GM18858 (cell line): ENCODE measurements at regions not wholly inside any gene's neighbourhood (a gene's known extent, or its start where the extent isn't known, plus 50 kb on each side); places are given as distances from the start of the nearest gene placed in this dataset.
A peak's percentile ranks its signal among the peaks of the same experiment; 100 is the strongest.

Source experiments
- ATAC-seq: cut with Tn5 transposase; IDR thresholded peaks from one replicate; pipeline ENCODE4 v1.9.1; 2021; ENCODE audit not compliant: unreplicated experiment

DNA sequence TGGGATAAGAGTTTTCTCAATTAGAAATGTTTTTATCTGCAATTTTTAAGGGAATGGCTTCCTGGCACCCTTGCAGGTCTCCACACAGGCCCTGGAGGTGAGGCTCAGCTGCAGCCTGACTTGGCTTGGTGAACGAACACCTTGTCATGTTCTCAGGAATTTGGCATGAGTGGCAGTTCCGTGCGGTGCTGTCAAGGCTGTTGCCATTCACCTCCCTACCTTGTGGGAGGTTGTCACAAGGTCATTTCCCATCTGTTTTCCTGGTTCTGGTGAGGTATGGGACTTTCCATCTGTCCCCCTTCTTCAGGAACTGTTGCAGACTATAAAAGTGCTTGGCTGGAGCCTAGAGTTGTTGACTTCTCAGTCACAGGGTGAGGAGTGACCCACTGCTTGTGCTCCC lies 82.9 kb downstream of the ELOVL4 start:
- no peak for ATAC-seq

DNA sequence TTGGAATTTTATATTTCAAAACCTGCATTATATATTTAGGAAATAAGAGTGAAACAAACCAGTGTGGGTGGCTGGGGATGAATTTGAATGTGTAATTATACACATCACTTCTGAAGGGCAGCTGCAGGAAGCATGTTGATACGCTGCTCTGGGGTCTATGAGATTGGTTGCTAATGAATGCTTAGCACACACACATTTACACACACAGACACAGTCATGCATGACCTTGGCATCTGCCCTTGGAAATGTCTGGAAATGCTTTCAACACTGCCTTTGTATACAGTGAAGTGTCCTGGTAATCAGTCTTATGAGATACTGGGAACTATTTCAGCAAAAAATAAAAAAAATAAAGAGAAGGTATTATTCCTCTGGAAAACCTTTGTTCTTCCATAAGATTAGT lies 83.4 kb downstream of the ELOVL4 start:
- ATAC-seq = no peak

DNA sequence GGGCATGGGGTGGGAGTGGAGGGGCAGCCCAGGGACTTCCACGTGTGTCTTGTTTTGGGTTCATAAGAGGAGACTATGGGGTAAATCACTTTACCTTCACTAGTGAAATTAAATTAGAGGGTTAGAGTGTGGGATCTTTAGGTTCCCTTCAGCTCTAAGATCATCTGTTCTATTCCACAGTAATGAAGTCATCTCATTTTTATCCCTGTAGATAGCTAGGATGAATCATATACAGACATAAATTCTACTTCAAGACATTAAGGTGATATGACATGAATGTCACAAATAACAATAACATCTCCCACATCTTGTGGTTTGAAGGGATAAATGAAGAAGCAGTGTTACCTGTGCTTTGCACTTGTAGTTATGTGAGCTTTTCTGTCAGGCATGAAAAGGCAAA lies 83.8 kb downstream of the ELOVL4 start:
- ATAC-seq = no peak

DNA sequence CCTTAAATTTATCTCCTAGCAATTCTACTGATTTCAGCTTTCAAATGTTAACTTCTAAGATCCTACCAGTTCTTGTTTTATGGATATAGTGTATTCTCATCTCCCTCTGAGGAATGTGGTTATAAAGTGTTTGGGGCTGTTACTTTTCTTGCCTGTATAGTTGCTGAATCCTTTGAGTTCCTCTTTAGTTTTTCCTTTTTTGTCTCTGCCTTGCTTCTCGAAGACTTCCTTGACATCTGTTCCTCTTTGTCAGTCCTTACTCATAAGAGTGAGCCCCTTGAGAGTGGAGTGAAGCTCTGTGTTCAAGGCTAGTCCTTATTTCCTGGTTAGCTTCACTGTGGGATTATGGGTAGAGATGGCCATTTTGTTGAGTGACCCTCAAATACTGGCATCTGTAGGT lies 84.6 kb downstream of the ELOVL4 start:
- ATAC-seq = no peak

DNA sequence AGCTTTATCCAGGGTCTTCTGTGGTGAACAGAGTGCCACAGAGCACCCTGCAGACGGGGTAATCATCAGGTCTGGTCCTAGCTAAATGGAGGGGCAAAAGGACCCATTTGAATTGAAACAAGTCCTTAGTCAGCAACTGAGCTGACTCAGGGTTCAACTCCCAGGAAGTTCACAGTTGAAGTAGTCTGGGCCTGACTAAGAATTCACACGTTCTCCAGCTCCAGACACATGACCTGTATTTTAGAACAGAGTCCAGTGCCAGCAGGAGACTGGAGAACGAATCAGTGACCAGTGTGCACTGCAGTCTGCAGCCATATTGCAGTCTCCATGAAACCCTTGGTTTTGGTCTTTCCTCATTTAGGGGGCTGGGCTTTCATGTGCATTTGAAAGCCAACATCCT lies 85.2 kb downstream of the ELOVL4 start:
- no peak for ATAC-seq

DNA sequence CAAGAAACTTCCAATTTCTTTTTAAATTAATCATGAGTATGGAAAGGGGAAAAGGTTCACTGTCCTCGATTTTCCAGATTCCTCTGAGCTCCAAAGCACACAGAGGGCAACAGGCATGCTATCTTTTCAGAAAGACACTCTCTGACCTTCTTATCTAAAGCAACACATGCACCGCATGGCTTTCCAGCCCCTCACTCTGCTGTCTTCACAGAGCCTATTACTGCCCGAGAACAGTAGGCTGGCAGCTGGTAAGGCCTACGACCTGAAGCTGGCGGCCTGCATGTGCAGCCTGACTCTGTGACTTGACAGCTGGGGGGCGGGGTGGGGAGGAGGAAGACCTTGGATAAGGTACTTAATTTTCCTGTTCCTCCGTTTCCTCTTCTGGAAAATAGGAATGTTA lies 86.3 kb downstream of the ELOVL4 start:
- ATAC-seq = no peak

DNA sequence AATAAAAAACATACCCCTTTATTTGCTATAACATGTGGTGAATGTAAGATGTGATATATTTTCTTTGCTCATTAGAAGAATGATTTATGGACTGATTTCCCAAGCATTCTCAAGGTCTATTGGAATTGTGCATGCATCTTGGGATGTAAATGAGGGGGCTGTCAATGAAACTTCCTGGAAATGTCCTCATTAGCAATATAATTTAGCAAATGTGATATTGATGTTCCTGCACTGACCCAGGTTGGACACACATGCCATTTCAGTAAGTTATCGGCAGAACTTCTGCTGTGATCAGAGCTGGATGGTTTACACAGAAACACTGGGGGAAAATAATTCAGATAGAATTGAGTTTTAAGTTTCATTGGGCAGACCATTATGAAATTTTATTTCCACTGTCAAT lies 99.9 kb downstream of the ELOVL4 start:
- no peak for ATAC-seq

DNA sequence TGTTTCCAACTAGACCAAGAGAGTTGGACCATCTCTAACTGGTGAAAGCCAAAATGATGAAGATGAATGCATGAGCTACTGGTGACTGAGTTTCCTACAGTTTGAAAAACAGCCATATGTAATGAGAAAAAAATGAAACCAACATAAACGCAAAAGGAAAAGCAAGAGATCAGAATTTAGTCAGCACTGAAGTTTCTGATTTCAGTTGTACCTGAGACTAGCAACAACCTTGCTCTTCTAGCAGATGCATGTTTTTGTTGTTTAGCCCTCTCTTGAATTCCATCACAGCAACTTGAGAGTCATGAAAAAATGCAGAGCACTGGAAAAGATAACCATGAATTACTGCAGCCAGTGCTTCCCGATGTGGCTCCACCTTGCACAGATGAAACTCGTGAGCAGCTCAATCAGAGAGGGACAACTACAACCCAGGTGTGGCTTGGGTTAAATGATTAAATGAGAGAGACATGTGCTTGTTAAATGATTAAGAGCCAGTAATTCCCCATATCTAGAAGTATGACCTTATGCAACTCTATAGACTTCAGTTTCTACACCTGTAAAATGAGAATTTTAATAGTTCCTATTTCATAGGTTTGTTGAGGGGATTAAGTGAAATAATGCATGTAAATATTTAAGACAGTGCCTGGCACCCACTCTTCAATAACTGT lies 104.8 kb downstream of the ELOVL4 start:
- peak; percentile 61 for ATAC-seq

DNA sequence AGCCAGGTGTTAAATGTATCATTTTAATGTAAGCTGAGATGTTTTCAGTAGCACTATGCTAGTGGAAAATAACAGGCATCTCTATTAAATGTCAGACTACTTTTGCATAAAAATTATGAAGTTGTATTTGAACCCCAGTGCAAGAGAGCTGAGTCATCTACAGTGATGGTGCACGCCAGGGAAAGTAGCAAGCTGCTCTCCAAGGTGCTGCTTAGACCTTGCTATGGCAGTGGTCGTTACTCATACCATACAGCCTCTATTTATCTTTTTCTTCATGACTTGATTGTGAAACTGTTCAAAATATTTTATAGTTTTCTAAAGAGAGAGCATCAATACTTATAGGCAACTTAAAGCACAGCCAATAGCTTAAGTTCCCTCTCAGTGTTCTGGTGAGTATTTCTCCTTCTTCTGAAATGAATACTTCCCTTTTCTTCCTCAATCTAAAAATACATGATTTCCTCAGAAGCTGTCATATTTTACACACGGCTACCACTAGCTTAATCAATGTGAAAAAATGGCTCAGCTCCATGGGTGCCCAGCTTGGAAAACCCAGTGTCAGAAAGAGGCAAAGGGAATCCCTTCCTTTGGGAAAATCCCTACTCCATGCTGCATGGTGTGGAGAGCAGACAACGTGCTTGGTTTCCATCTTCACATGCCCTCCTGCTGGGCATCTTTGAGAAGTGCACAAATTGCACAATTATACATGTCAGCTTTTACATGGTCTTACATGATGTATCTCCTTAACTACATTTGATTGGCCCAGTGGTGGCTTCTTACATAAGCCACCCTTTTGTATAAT lies 105.6 kb downstream of the ELOVL4 start:
- peak; percentile 26 for ATAC-seq

DNA sequence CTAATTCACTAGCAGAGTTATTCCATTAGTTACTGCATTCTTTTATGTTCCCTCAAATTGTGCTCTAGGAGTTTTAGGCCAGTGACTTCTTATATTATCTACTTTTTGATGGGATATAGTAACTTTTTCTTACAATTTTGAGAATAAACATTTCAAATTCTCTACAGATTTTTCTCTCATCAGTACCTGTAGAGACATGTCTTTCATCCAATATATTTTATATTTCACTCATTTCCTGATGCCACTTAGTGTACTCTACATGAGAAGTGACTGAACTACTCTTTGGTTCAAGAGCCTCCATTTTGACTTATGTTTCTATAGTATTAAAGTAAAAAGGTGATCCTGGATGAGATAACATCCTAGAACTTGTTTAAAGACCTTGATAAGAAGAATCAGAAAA lies 108.5 kb downstream of the ELOVL4 start:
- no peak for ATAC-seq

DNA sequence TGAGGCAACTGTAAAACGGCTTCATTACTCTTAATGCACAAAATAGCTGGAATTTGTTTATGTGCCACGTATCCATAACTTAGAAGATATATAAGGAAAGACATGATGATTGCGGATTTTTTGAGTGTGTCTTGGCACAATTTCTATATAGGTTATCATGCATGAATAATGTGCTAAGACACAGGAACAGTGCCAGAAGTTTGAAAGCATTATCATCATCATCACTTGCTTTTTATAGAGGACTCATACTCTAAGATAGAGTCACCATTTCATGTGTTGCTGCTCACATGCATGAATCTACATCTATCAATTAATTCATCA lies 113.4 kb downstream of the ELOVL4 start:
- no peak for ATAC-seq

DNA sequence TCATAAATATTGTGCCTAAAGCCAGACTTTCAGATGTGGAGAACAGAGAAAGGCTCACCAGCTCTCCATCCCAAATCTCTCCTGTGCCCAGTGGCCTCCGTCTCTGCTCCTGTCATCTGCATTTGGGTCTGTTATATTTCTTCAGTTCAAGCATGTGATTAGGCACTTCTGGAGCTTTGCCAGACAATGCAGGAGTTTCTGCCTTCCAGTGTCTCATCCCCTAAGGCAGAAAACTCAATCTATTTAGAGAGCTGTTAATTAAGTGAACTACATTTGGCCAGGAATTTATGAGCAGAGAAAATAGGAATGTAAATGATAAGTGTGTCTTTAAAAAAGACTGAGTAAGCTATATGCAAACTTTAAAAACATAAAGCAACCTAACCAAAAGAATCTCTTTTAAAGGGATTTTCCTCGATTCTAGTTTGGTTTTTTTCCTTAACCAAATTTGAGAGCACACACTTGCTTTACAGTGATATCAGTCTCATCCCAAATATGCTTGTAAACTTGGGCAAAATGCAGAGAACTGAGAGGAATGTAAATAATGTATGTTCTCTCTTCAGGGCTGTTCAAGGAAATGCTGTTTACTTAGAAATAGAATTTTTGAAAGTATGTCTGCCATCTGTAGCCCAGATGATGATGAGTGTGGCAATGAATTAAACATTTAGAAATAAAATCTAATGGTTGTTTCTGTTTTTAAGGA lies 113.9 kb downstream of the ELOVL4 start:
- no peak for ATAC-seq

DNA sequence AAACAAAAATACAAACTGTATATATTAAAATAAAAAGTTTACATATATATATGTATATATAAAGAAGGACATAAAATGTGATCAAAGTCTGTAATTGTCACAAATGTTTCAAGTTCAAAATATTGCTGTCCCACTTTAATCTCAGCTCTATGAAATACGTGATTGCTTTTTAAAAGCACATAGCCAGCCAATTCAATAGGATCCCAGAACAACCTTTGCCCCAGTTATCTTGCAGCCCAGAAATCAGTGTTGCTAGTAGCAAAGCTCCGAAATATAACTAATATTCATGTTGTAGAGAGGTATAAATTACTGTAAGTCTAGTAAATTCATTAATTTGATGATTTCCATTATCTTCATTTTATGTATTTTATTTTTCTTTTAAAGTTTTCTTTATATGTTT lies 114.6 kb downstream of the ELOVL4 start:
- no peak for ATAC-seq

DNA sequence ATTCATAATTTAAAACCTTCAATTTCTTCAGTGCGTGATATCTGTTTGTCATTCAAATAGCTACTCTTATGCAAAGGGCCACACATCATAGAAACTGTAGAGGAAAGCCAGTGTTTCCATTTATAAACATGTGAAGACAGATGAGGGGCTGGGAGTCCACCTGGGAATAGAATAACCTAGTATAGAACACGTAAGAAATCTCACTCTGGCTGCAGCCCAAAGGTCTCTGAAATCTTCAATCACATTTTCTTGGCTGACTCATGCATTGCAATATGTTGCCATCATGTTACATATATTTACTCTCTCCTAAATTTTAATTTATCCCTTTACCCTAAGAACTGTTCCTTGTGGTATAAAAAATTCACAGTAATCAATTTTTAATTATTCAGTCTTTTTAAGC lies 123.2 kb downstream of the ELOVL4 start:
- no peak for ATAC-seq

DNA sequence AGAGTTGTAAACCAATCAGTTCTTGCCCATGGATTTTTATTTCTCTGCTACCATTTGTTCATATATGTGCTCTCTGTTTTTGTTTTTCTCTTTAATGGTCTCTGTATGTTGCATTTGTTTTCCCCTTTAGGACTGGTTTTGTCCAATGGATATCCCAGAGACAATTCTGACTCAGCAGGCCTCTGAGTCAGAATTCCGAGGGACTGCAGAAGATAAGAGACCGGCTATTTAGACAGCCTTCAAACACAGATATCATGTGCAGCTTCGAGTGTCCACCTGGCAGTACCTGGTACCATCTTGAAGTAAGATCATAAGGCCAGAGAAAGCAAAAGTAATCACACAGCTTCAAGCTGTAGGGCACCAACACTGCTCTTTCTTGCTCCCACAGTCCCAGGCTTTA lies 125.5 kb downstream of the ELOVL4 start:
- ATAC-seq = no peak

DNA sequence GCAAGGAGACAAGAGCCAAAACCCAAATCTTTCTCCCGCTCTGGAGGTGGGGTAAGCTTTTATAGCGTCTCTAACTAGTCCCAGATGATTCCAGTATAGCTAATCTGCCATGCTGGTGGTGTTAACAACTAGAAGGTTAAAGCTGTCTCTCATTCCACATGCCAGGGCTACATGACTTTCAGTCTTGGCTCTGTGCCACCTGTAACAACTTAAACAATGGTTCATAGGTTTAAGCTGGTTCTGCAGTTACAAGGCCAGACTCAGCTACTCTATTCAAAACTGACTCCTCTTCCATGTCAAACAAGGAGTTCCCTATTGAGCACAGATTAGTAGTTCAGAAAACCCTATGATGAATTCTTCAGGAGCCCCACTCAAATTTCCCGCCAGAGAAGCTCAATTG lies 128.9 kb downstream of the ELOVL4 start:
- no peak for ATAC-seq

DNA sequence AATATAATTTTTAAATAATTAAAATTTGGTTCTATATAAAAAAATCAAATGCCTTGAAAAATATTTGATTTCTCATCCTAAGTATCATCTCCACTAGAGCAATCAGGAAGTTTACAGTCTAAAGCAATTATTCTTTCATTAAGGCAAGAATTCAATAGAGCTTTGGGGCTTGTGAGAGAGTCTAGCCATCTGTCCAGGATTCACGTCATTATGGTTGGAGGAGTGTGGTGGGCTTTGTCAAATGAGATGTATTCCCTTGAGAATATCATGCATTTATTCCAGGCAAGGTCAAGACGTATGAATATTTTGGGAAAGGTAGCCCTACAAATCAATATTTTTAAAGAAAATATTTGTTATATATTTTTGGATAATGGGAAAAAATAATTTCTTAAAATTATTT lies 132.4 kb downstream of the ELOVL4 start:
- ATAC-seq = no peak

DNA sequence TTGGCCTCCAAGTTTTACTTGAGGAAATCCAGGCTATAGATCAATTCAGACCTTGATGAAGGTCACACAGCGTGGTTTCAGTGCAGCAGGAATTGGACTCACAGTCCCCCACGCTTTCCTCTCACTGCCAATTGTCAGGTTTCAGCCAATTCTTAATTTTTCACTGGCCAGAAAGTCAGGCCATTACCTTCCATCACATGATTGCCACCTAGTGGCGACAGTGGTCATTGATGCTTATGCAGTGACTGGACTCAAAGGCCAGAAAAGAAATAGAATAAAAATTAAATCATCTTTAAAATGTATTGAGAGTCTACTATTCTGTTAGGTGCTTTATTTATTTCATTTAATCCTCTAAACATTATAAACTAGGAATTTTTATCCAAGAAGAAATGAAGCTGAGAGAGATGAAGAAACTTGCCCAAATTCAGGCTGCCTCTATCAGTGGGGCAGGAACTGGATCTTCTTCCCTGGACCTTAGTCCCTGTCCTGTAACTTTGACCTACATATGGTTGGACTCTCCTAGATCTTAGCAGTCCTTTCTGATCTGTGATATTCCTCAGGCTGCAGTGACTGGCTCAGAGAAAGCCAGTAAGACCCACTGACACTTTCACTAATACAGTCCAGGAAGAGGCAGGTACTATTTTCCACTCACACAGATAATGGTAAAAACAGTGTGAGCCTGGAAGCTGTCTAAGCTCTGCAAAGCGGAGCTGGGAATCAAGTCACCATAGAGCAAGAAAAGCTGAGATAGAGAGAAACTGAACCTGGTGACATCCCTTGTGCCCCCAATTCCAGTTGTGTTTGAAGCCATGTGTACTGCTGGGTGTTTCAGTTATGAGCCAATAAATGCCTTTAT lies 133.3 kb downstream of the ELOVL4 start:
- peak; percentile 97 for ATAC-seq

DNA sequence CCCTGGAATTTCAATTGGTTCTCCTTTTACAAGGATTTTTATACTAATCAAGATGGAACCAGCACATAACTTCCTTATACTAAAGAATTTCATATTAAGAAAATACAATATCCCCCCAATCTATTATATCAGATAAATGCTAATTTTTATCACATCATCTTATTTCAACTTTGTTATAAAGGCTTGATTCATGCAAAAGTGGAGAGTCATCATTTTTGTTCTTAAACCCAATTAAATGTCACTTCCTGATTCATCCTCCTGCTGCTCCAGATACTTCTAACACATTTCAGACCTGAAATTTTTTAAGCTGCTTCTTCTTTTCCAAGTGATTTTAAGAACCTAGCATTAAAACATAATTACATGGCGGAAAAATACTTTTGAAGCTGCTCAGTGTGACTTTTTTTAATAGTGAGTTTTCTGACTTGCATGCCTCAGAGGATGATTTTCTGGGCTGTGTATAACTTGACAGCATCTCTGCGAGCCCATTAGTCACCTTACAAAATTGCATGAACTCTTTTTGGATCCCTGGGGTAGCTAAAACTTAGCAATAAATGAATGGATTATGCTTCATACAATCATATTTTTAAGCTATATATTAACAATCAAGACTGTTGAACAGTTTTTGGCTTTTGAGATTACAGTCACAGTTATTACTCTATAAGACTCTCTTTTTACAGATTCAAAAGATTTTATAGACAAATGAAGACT lies 134.1 kb downstream of the ELOVL4 start:
- no peak for ATAC-seq

DNA sequence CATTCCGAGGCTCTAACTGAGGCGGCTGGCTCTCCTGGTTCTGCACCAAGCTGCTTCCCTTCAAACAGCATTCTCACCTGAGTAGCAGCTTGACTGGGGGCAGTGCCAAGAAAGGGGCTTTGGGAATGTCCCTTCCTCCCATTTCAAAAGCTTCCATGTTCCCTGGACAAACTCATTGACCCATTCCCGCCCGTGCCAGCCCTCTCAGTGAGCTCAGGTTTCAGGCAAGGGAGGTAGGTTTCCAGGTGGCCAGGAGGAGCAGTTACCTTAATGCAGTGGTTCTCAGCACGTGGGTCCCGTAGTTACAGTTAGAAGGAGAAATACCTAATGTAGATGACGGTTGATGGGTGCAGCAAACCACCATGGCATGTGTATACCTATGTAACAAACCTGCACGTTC lies 135.2 kb downstream of the ELOVL4 start:
- no peak for ATAC-seq

DNA sequence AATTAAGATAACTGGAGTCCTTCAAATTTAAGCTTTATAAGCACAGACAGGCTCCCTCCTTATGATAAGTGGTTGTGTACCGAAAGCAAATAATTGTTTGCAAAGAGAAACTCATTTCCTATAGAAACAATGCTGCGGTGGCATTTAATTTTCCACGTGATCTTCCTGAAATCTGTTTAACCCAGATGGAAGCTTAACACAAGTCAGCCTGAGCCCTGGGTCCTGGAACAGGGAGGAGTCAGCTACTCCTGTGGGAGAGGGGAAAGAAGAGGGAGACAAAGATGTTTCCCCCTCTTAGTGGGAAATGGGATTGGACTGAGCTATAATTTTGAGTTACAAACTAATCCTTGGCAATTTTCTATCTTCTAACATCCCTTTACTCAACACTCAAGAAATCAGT lies 136.5 kb downstream of the ELOVL4 start:
- ATAC-seq = no peak
